NOMO-1 (cell line): ENCODE measurements at regions not wholly inside any gene's neighbourhood (a gene's known extent, or its start where the extent isn't known, plus 50 kb on each side); places are given as distances from the start of the nearest gene placed in this dataset.

Experiments used
- DNase-seq, 2 experiments: peaks; one replicate each; lab custom pipeline; 2025; ENCODE audit not compliant: unreplicated experiment in 2 of 2; lab: John Stamatoyannopoulos, UW

DNA sequence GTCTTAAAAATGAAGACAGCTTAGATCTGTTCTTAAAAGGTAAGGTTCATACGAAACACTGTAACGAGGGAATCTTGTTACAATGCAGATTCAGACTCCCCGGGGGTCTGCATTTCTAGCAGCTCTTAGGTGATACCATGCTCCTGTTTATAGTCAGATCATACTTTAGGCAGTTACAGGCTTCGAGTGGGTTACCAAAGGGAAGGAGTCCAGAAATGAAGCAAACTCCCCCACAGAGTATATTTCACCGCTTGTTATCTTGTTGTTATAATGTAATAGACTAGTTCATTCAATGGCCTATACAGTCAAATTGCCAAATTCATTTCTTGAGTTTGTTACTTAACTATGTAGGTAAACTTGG is 601.1 kb downstream of the USP25 start:
- no peak for DNase-seq

DNA sequence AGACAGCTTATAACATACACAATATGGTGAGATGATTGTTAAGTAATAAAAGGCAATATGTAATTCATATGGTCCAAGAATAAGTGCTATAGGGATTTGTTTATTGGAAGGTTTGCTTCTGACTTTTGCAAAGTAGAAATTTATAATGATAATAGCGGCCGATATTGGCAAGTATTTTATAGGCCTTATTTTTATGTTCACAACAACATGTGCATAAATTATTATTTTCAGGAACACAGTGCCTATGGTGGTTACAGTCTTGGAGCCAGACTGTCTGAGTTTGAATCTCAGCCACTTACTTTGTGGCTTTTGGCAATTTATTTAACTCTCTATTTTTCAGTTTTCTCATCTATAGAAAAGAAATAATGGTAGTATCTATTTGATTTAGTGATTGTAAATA is 607.5 kb downstream of the USP25 start:
- no peak for DNase-seq

DNA sequence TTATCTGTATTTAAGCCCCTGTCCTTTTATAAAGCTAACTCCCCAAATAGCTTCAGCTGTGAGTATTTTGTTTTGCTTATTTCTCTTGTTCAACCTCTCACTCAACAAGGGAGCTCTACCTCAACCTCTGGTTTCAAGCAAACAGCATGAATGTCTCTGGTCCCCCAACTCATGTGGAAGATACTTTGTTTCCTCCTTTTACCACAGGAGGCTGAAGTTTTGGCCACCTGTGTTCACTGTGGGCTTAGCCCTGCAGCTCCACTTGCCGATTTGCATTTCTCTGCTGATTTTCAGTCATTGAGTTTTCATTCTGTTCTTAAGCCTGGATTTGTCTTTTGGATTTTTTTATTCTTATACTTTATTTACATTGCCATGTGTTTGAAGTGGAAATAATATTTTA is 613.1 kb downstream of the USP25 start:
- no peak for DNase-seq

- no peak for DNase-seq
Measured at GRCh38 chr21:16343776-16344175, 614.0 kb downstream of the USP25 start.

DNA sequence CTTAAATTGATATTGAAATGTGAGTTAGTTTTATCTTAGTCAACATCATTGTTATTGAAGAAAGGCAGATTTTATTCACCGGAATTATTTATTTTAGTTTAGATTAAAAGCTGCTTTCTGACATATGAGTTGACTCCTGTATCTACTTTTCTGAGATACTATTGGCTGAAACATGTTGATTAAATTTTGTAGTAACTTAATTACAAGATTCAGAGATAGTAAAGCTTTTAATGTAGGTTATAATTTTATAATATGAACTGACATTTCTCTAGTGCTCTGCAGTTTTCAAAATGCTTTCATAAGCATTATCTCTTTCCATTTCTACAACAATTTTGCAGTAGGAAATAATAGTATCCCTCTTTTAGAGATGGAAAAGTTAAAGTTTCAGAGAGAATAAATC is 616.0 kb downstream of the USP25 start:
- DNase-seq, result no peak

DNA sequence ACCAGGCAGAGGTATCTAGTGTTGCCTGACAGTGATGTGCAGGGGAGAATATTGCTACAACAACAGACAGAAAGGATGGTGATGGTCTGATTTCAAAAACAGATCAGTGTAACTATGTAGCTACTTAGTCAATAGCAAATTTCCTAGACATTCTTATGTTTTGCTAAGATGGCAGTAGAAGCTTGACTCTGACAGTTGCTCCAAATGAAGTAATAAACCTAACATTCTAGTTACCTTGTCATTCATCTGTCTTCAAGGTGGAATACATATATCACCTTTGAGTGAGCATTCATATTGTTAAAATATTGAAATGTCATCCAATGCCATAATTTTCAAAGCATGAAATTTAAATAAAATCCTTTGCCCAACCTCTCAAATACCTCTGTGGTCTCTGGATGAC is 617.4 kb downstream of the USP25 start:
- no peak for DNase-seq

- no peak for DNase-seq
Measured at GRCh38 chr21:16353764-16354163, 624.0 kb downstream of the USP25 start.

GRCh38 chr21:16357994-16358393 is 628.2 kb downstream of the USP25 start:
- DNase-seq, result no peak

DNA sequence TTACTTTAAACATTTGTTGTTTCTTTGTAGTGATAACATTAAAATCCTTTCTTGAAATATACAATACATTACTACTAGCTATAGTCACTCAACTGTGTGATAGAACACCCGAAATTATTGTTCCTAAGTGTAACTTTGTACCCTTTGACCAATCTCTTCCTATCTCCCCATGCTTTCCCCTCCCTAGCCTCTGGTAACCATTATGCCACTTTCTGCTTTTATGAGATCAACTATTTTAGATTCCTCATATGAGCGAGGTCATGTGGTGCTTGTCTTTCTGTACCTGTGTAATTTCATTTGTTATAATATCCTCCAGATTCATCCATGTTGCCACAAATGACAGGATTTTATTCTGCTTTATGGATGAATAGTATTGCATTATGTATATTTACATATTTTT is 629.0 kb downstream of the USP25 start:
- no peak for DNase-seq

DNA sequence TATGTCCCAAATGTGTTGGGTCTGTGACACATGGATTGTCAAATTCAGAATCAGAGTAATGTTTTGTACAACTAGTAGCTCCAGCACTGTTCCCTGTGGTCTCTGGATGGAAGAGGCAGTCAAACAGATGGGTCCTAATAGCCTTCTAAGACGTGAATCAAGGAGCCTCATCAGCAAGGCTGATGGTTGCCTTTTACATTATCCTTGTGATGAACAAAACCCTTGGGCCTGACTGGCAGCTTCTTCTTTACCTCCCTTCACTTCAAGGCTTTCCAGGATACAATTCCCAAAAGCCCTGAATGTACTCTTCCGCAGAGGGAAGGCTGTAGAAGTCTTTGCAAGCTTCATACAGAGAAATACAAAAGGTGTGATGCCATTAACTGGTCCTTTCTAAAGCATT is 633.3 kb downstream of the USP25 start:
- DNase-seq, result no peak

DNA sequence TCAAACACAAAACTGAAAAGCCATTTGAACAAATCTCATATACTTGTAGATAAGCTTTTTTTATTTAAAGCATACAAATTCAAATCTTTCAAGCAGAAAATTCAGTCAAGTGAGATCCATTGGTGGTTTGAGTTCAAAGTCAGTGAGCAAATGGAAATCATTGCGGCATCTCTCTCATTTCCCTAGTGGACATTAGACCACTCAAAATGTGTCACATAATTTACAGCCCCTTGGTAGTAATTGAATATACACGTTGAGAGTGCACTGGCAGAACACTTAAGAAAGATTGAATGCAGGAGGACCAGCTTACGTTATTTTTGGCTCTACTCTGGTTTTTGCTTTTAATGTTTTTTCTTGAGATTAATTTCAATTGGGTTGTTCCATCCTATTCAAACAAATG is 633.7 kb downstream of the USP25 start:
- DNase-seq, result no peak

DNA sequence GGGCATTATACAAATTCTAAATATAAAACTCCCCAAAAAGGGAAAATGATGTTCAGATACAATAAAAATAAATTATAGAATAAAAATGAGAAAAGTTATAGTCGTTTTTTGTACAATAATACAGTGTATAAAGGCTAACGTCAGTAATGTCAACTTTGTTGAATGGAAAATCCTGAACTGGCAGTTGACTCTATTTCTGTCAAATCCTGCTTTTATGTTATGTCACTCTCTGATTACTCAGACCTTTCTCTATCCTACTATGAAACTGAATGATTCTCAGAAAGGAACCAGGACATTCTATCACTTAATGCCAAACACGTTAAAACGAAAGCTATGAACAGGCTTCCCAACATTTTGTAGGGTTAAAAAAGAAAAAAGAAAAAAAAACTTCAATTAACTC is 636.4 kb downstream of the USP25 start:
- DNase-seq, result no peak

DNA sequence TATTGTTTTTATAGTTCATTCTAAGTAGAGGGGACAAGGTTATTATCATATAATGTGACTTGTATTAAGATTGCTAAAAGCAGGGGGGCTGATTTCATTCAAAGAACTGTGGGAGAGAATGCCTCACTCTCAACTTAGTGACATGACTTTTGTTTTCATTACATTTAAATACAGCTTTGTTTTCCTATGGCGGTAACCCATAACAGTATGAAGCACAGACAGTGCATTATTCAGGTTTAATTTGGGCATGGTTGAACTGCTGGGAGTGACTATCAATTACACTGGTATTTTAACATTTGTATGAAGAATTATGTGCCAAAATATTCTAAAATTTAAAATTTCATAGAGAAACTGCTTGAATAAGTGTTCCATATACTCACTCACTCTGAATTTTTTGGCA is 637.3 kb downstream of the USP25 start:
- DNase-seq, result no peak

DNA sequence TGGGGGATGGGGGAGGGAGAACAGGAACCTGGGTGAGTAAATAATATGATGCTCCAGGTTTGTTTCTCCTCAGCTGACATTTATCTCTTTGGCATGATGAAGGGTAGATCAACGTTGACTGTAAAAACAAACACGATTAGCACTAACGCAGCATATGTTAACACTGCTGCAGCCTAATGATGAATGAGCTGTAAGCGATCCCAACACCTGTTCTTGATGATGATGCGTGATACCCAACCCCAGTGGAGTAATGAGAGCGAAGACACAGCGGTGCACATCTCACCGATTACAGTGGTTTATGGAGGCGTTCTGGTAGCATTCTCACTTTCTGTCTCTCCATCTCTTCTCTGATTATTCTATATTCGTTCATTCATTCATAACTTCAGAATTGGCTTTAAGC is 640.4 kb downstream of the USP25 start:
- DNase-seq, result no peak

GRCh38 chr21:16372586-16372985 is 642.8 kb downstream of the USP25 start:
- DNase-seq, result no peak

DNA sequence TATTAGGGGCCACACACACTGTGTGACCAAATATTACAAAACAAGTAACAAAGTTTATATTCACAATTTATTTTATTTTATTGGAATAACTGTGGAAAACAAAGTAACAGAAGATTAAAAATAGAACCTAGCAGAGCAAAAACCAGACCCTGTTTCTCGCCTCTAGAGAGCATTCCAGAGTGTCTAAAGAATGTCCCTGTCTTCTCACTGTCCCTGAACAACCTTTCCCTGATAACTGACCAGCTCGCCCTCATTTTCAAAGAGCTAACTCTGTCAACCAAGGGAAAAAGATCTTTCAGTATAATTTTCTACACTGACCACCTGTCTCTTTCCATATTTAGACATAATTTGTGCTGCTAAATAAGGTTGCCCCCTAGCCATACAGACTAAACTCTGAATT is 646.9 kb downstream of the USP25 start:
- no peak for DNase-seq

GRCh38 chr21:16377120-16377658 is 647.4 kb downstream of the USP25 start:
- DNase-seq, result no peak

DNA sequence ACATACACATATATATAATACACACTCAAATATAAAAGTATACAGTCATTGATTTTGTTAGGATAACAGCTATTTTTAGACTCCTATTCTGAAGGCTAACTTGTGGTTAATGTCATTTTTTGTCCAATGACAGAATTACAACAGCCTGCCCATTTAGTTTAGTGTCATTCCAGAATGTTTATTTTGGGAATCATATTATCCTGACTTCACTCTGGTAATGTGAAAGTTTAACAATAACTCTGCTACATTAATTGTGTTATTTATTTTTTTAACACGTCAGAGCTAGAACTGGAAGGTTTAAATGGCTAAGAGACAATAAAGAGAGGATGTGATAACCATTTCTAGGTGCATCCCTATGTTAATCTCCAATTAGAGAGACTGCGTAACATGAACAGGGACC is 648.1 kb downstream of the USP25 start:
- no peak for DNase-seq

DNA sequence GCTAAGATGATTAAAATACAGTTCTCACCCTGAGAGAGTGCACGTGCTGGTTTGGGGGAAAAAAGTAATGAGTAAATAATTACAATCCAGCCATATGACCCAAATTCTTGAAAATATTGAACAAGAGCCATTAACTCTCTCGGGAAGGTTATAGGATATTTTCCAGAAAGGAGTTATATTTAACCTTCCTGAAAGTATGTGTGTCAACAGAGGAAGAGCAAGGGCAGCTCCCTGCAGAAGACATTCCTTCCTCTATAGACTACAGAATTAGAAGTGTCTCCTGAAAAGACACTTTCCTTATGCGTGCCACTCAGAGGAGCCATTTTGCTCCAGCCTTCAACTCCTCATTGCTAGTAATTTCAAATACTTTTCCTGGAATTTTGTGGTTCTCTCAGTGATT is 648.7 kb downstream of the USP25 start:
- no peak for DNase-seq

- DNase-seq, result no peak
Measured at GRCh38 chr21:16388291-16388690, 658.5 kb downstream of the USP25 start.

DNA sequence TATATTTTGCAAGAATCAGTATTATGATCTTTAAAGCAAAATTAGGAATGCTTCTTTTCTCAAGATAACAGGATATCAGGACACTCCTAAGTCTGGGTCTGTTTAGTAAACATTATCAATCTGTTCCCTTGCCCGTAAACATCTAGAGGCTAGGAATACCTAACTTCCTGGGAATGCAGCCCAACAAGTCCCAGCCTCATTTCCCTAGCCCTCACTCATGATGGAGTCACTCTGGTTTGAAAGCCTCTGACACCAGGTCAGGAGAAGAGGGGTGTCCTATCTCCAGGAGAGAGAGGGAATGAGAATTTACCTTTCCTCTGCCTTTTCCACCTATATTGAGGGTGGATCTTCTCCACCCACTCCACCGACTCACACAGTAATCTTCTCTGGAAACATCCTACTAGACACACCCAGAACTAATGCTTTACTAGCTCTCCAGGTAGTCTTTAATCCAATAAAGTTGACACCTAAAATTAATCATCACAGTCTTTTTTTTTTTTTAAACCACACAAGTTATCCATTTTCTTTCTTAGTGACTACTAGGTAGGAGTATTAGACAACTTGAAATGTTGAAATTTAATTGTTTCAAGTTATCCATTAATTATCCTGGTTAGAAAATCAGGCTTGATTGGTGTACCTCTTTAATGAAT is 659.3 kb downstream of the USP25 start:
- no peak for DNase-seq

DNA sequence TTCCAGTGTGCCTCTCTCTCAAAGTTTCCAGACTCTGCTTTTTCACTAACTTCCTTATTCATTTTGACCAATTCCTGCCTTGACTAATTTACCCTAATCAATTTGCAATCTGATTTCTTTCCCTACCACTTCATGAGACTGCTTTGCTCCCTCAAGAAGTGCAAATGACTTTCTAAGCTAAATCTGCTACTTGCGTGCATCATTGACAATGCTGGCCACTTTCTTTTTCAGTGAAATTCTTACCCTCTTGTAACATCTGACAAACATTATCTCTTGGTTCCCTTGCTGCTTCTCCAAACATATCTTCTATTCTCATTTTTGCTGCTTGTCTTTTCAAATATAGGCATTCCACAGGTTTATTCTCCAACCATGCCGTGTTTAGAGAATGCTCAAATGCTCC is 659.9 kb downstream of the USP25 start:
- no peak for DNase-seq

DNA sequence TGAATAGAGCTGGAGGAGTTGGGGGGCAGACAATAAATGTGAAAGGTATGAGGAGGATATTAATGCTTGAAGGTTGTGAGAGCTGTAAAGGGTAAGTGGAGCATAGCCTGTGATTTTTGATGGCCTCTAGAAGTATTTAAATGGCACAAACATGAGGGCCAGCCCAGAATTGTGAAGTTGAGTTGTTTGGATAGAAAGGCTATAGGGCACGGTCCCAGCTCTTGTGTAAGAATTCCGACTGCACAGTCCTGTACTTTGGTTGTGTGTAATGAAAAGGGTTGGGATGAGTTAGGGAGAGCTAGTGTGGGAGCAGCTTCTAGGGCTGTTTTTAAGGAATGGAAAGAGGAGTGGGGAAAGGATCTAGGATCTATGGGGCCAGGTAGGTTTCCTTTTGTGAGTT is 665.5 kb downstream of the USP25 start:
- no peak for DNase-seq
